HG03342 (cell line): ENCODE measurements at regions not wholly inside any gene's neighbourhood (a gene's known extent, or its start where the extent isn't known, plus 50 kb on each side); places are given as distances from the start of the nearest gene placed in this dataset.
"Not testable (repeated sequence)": the region's sequence is repeated elsewhere in the genome, so short reads cannot be mapped to it uniquely, and the experiment has no call there.

Experiments
- ATAC-seq: cut with Tn5 transposase; IDR thresholded peaks from one replicate; pipeline ENCODE4 v1.9.1; 2021; ENCODE audit warnings: mild to moderate bottlenecking, moderate library complexity; ENCODE audit not compliant: unreplicated experiment

- ATAC-seq: no peak
Observed at GRCh38 chr4:24369507-24370029, 214.8 kb downstream of the DHX15 start.

GRCh38 chr4:24368801-24369200, 215.6 kb downstream of the DHX15 start:
- ATAC-seq: no peak

- no peak for ATAC-seq
Observed at GRCh38 chr4:24364852-24365251, 219.5 kb downstream of the DHX15 start.

GRCh38 chr4:24364249-24364648, 220.1 kb downstream of the DHX15 start:
- no peak for ATAC-seq

GRCh38 chr4:24363751-24364150, 220.6 kb downstream of the DHX15 start:
- ATAC-seq: no peak

GRCh38 chr4:24352112-24352511, 232.2 kb downstream of the DHX15 start:
- no peak for ATAC-seq

- ATAC-seq: not testable (repeated sequence)
Observed at GRCh38 chr4:24349168-24349996, 235.0 kb downstream of the DHX15 start.

- no peak for ATAC-seq
Observed at GRCh38 chr4:24339260-24339659, 245.1 kb downstream of the DHX15 start.

GRCh38 chr4:24337451-24338190, 246.7 kb downstream of the DHX15 start:
- no peak for ATAC-seq

- ATAC-seq: no peak
Observed at GRCh38 chr4:24335616-24336015, 248.7 kb downstream of the DHX15 start.

GRCh38 chr4:24334906-24335305, 249.4 kb downstream of the DHX15 start:
- ATAC-seq: no peak

- no peak for ATAC-seq
Observed at GRCh38 chr4:24330573-24330972, 253.8 kb downstream of the DHX15 start.

GRCh38 chr4:24330172-24330571, 254.2 kb downstream of the DHX15 start:
- no peak for ATAC-seq

GRCh38 chr4:24328711-24329110, 255.6 kb downstream of the DHX15 start:
- ATAC-seq: no peak

- no peak for ATAC-seq
Observed at GRCh38 chr4:24328310-24328709, 256.0 kb downstream of the DHX15 start.

- ATAC-seq: no peak
Observed at GRCh38 chr4:24322995-24323394, 261.4 kb downstream of the DHX15 start.

GRCh38 chr4:24322511-24322910, 261.8 kb downstream of the DHX15 start:
- ATAC-seq: no peak

- no peak for ATAC-seq
Observed at GRCh38 chr4:24321616-24322015, 262.7 kb downstream of the DHX15 start.

GRCh38 chr4:24321131-24321530, 263.2 kb downstream of the DHX15 start:
- ATAC-seq: no peak

- no peak for ATAC-seq
Observed at GRCh38 chr4:24319387-24319786, 265.0 kb downstream of the DHX15 start.

GRCh38 chr4:24315056-24315455, 269.3 kb downstream of the DHX15 start:
- no peak for ATAC-seq
